ENCODE measurements at regions not wholly inside any gene's neighbourhood (a gene's known extent, or its start where the extent isn't known, plus 50 kb on each side); places are given as distances from the start of the nearest gene placed in this dataset.

DNA sequence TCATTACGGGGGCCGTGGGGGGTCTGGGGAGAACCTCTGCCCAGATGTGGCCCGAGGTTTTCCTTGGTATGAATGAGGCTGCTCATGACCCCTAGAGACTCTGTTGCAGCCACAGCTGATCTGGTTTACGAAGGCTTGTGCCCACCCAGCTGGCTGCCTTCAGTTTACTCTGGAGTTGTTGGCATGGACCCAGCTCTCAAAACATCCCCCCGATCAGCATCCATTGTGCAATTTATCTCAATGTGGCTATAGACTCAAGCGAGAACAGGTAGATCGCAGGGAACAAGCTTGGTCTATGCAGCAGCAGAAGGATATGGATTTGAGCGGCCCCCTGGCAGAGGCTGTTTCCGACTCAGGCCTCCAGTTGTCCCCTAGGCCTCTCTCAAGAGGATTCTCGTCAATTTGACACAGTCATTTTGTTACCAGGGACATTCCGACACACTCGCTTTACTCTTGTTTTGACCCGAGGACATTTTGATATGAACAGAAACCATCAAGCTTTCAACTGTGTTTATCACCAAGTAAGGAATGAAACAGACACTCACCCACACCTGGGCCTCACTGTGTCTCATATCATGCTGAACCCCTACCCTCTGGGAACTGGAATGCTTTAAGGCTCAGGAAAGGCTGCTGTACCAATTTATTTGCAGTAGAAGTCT lies 161.5 kb downstream of the KATNAL1 start (continued):
- TF ChIP-seq, protein P1, sequence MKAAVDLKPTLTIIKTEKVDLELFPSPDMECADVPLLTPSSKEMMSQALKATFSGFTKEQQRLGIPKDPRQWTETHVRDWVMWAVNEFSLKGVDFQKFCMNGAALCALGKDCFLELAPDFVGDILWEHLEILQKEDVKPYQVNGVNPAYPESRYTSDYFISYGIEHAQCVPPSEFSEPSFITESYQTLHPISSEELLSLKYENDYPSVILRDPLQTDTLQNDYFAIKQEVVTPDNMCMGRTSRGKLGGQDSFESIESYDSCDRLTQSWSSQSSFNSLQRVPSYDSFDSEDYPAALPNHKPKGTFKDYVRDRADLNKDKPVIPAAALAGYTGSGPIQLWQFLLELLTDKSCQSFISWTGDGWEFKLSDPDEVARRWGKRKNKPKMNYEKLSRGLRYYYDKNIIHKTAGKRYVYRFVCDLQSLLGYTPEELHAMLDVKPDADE (IDR thresholded peaks at IDR 0.05), result no peak
- TF ChIP-seq, protein P2, sequence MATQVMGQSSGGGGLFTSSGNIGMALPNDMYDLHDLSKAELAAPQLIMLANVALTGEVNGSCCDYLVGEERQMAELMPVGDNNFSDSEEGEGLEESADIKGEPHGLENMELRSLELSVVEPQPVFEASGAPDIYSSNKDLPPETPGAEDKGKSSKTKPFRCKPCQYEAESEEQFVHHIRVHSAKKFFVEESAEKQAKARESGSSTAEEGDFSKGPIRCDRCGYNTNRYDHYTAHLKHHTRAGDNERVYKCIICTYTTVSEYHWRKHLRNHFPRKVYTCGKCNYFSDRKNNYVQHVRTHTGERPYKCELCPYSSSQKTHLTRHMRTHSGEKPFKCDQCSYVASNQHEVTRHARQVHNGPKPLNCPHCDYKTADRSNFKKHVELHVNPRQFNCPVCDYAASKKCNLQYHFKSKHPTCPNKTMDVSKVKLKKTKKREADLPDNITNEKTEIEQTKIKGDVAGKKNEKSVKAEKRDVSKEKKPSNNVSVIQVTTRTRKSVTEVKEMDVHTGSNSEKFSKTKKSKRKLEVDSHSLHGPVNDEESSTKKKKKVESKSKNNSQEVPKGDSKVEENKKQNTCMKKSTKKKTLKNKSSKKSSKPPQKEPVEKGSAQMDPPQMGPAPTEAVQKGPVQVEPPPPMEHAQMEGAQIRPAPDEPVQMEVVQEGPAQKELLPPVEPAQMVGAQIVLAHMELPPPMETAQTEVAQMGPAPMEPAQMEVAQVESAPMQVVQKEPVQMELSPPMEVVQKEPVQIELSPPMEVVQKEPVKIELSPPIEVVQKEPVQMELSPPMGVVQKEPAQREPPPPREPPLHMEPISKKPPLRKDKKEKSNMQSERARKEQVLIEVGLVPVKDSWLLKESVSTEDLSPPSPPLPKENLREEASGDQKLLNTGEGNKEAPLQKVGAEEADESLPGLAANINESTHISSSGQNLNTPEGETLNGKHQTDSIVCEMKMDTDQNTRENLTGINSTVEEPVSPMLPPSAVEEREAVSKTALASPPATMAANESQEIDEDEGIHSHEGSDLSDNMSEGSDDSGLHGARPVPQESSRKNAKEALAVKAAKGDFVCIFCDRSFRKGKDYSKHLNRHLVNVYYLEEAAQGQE (IDR thresholded peaks at IDR 0.05; ENCODE audit: unreplicated experiment), result no peak
- TF ChIP-seq, protein P3, sequence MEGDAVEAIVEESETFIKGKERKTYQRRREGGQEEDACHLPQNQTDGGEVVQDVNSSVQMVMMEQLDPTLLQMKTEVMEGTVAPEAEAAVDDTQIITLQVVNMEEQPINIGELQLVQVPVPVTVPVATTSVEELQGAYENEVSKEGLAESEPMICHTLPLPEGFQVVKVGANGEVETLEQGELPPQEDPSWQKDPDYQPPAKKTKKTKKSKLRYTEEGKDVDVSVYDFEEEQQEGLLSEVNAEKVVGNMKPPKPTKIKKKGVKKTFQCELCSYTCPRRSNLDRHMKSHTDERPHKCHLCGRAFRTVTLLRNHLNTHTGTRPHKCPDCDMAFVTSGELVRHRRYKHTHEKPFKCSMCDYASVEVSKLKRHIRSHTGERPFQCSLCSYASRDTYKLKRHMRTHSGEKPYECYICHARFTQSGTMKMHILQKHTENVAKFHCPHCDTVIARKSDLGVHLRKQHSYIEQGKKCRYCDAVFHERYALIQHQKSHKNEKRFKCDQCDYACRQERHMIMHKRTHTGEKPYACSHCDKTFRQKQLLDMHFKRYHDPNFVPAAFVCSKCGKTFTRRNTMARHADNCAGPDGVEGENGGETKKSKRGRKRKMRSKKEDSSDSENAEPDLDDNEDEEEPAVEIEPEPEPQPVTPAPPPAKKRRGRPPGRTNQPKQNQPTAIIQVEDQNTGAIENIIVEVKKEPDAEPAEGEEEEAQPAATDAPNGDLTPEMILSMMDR (conservative IDR thresholded peaks at IDR 0.05; ENCODE audit: low read depth in 2 of 2), result no peak
- TF ChIP-seq STAT1 (IDR thresholded peaks at IDR 0.05; ENCODE audit: unreplicated experiment) (no peak), EZH2phosphoT487 (IDR thresholded peaks at IDR 0.05; ENCODE audit: unreplicated experiment) (no peak)

DNA sequence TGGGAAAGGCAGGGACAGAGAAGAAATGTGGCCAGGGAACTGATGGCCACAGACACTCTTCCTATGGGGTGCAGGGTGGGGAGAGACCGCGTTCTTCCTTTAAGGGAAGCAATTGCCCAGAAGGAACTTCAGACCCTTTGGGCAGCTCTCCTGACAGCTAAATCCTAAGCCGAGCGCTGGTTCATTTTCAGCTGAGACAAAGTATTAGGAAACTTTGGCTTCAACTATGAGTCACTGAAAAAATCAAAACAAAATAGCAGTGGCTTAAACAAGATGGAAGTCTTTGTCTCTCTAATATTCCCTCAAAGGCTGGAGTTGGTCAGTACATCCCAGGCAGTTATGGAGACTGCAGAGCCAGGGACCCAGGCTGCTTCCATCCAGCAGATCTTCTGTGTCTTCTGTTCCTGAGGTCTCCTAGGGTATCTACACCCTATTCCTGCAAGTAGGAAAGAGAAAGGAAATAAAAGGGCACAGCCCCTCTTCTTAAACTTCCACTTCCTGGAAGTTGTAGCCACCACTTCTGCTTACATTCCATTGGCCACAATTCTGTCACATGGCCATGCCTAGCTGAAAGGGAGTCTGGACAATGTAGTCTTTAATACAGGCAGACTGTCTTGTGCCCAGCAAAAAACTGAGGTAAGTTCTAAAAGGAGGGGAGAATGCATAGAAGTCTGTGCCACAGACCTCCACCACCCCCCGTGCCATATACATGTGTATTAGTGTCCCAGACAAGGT lies 163.5 kb downstream of the KATNAL1 start:
- Histone ChIP-seq H3F3A (replicated peaks; ENCODE audit: low read depth) (no peaks in the 10 kb centered on the region), H3K4me3 (no peak overlapping the region), H3K27ac (ENCODE audit: low read depth) (no peak overlapping the region), H3K79me2 (replicated peaks; ENCODE audit: insufficient read depth) (no peaks in the 10 kb centered on the region), H3K27me3 (ENCODE audit: insufficient read depth) (no peaks in the 10 kb centered on the region), H2AFZ (no peak overlapping the region), H3K36me3 (ENCODE audit: insufficient read depth) (no peaks in the 10 kb centered on the region), H3K4me1 (ENCODE audit: insufficient read depth) (no peaks in the 10 kb centered on the region), H3K9me2 (ENCODE audit: insufficient read depth) (no peaks in the 10 kb centered on the region; the same call in 1 of the 2 replicates), H4K20me1 (replicated peaks; ENCODE audit: insufficient read depth) (no peaks in the 10 kb centered on the region), H3K4me2 (no peak overlapping the region)
- Mint-ChIP-seq H3K9me3 (peaks cover 5% of the 10 kb centered on the region), H3K27ac (no peak overlapping the region), H3K4me1 (no peaks in the 10 kb centered on the region), H3K27me3 (ENCODE audit: insufficient read depth, low read depth, poor library complexity) (peaks cover 5% of the 10 kb centered on the region), H3K36me3 (ENCODE audit: low read depth) (peaks cover 5% of the 10 kb centered on the region; the same call in 2 of the 3 replicates), H3K4me3 (no peak overlapping the region)
- DNase-seq (ENCODE audit: low spot score), result no peak
- no peak for ATAC-seq
- TF ChIP-seq EZH2phosphoT487 (IDR thresholded peaks at IDR 0.05; ENCODE audit: unreplicated experiment), result no peak
- no peak for TF ChIP-seq ZNF114 (CRISPR knock-in tag; IDR thresholded peaks at IDR 0.05)
- no peak for TF ChIP-seq STAT1 (IDR thresholded peaks at IDR 0.05; ENCODE audit: unreplicated experiment)
- TF ChIP-seq EZH2 (IDR thresholded peaks at IDR 0.05; ENCODE audit: low read depth, unreplicated experiment), result no peak
- TF ChIP-seq, protein P4, sequence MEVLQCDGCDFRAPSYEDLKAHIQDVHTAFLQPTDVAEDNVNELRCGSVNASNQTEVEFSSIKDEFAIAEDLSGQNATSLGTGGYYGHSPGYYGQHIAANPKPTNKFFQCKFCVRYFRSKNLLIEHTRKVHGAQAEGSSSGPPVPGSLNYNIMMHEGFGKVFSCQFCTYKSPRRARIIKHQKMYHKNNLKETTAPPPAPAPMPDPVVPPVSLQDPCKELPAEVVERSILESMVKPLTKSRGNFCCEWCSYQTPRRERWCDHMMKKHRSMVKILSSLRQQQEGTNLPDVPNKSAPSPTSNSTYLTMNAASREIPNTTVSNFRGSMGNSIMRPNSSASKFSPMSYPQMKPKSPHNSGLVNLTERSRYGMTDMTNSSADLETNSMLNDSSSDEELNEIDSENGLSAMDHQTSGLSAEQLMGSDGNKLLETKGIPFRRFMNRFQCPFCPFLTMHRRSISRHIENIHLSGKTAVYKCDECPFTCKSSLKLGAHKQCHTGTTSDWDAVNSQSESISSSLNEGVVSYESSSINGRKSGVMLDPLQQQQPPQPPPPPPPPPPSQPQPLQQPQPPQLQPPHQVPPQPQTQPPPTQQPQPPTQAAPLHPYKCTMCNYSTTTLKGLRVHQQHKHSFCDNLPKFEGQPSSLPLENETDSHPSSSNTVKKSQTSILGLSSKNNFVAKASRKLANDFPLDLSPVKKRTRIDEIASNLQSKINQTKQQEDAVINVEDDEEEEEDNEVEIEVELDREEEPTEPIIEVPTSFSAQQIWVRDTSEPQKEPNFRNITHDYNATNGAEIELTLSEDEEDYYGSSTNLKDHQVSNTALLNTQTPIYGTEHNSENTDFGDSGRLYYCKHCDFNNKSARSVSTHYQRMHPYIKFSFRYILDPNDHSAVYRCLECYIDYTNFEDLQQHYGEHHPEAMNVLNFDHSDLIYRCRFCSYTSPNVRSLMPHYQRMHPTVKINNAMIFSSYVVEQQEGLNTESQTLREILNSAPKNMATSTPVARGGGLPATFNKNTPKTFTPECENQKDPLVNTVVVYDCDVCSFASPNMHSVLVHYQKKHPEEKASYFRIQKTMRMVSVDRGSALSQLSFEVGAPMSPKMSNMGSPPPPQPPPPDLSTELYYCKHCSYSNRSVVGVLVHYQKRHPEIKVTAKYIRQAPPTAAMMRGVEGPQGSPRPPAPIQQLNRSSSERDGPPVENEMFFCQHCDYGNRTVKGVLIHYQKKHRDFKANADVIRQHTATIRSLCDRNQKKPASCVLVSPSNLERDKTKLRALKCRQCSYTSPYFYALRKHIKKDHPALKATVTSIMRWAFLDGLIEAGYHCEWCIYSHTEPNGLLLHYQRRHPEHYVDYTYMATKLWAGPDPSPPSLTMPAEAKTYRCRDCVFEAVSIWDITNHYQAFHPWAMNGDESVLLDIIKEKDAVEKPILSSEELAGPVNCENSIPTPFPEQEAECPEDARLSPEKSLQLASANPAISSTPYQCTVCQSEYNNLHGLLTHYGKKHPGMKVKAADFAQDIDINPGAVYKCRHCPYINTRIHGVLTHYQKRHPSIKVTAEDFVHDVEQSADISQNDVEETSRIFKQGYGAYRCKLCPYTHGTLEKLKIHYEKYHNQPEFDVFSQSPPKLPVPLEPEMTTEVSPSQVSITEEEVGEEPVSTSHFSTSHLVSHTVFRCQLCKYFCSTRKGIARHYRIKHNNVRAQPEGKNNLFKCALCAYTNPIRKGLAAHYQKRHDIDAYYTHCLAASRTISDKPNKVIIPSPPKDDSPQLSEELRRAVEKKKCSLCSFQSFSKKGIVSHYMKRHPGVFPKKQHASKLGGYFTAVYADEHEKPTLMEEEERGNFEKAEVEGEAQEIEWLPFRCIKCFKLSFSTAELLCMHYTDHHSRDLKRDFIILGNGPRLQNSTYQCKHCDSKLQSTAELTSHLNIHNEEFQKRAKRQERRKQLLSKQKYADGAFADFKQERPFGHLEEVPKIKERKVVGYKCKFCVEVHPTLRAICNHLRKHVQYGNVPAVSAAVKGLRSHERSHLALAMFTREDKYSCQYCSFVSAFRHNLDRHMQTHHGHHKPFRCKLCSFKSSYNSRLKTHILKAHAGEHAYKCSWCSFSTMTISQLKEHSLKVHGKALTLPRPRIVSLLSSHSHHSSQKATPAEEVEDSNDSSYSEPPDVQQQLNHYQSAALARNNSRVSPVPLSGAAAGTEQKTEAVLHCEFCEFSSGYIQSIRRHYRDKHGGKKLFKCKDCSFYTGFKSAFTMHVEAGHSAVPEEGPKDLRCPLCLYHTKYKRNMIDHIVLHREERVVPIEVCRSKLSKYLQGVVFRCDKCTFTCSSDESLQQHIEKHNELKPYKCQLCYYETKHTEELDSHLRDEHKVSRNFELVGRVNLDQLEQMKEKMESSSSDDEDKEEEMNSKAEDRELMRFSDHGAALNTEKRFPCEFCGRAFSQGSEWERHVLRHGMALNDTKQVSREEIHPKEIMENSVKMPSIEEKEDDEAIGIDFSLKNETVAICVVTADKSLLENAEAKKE (CRISPR knock-in tag; IDR thresholded peaks at IDR 0.05), result no peak
- TF ChIP-seq NANOG (IDR thresholded peaks at IDR 0.05; ENCODE audit: borderline replicate concordance), result no peak

Data from GM23338 (cell line).